ENCODE measurements at regions not wholly inside any gene's neighbourhood (a gene's known extent, or its start where the extent isn't known, plus 50 kb on each side); places are given as distances from the start of the nearest gene placed in this dataset.

GRCh38 chr1:163781146-163781545 lies 459.4 kb downstream of the NUF2 start:
- ChIA-PET POLR2A (no interaction called here), CTCF (ENCODE audit: low intra/inter-chr PET ratio) (no interaction called here)
- no peak for TF ChIP-seq RFX7 (CRISPR knock-in tag; IDR thresholded peaks at IDR 0.05)
- no peak for TF ChIP-seq CEBPG (CRISPR knock-in tag; IDR thresholded peaks at IDR 0.05)
- 0 out of 4 replicates have a peak, but pooled peaks of 1 of the 2 experiments have one; percentile 34 for TF ChIP-seq CEBPG (tag; conservative IDR thresholded peaks at IDR 0.05 in 1 of 2, IDR thresholded peaks at IDR 0.05 in 1 of 2)
- Histone ChIP-seq H3K9ac (ENCODE audit: insufficient read depth in 1 of 2, low read depth in 2 of 2, low read length in 2 of 2) (no peak overlapping the region), H3K4me2 (ENCODE audit: insufficient read depth, low read length) (no peak overlapping the region), H3K4me1 (replicated peaks in 1 of 2; ENCODE audit: control insufficient read depth in 2 of 2, insufficient read depth in 2 of 2, low read length in 2 of 2) (no peaks in the 10 kb centered on the region), H3K79me2 (ENCODE audit: control insufficient read depth, insufficient read depth, low read length) (no peaks in the 10 kb centered on the region), H3K4me3 (no peak overlapping the region), H3K9me1 (ENCODE audit: control insufficient read depth, insufficient read depth, low read length) (no peaks in the 10 kb centered on the region), H3K36me3 (ENCODE audit: control insufficient read depth, insufficient read depth, low read length) (no peaks in the 10 kb centered on the region), H4K20me1 (replicated peaks; ENCODE audit: control insufficient read depth, insufficient read depth, low read length) (no peaks in the 10 kb centered on the region), H3K9me3 (replicated peaks; ENCODE audit: control insufficient read depth, insufficient read depth, low read depth, low read length) (no peaks in the 10 kb centered on the region), H2AFZ (ENCODE audit: low read depth, low read length) (no peak overlapping the region), H3K27me3 (ENCODE audit: control insufficient read depth in 2 of 2, insufficient read depth in 2 of 2, low read length in 2 of 2) (no peaks in the 10 kb centered on the region), H3K27ac (ENCODE audit: extremely low read depth, low read depth, low read length) (no peak overlapping the region)
- ATAC-seq (no peak), DNase-seq (ENCODE audit: extremely low read depth in 1 of 4, low spot score in 3 of 4) (no peak), FAIRE-seq (no peak)
- no TSS peak for BruUV-seq (replicated peaks)
- intact Hi-C loops (cut with micrococcal nuclease) (no loop called here), in situ Hi-C loops (cut with MboI) (no loop called here)

GRCh38 chr1:163785868-163786405 lies 464.2 kb downstream of the NUF2 start:
- 3% methylated on average over 2 of the region's 2 CpGs for WGBS (ENCODE audit: insufficient coverage, low coverage, missing lambda C conversion rate)
- Histone ChIP-seq H2AFZ (ENCODE audit: low read depth, low read length) (no peak overlapping the region), H3K27me3 (ENCODE audit: control insufficient read depth in 2 of 2, insufficient read depth in 2 of 2, low read length in 2 of 2) (no peaks in the 10 kb centered on the region), H3K9me1 (ENCODE audit: control insufficient read depth, insufficient read depth, low read length) (no peaks in the 10 kb centered on the region), H3K4me2 (ENCODE audit: insufficient read depth, low read length) (no peak overlapping the region), H4K20me1 (replicated peaks; ENCODE audit: control insufficient read depth, insufficient read depth, low read length) (no peaks in the 10 kb centered on the region), H3K9ac (ENCODE audit: insufficient read depth in 1 of 2, low read depth in 2 of 2, low read length in 2 of 2) (no peak overlapping the region), H3K4me3 (no peak overlapping the region), H3K36me3 (ENCODE audit: control insufficient read depth, insufficient read depth, low read length) (no peaks in the 10 kb centered on the region), H3K9me3 (replicated peaks; ENCODE audit: control insufficient read depth, insufficient read depth, low read depth, low read length) (no peaks in the 10 kb centered on the region), H3K27ac (ENCODE audit: extremely low read depth, low read depth, low read length) (no peak overlapping the region), H3K79me2 (ENCODE audit: control insufficient read depth, insufficient read depth, low read length) (no peaks in the 10 kb centered on the region), H3K4me1 (replicated peaks in 1 of 2; ENCODE audit: control insufficient read depth in 2 of 2, insufficient read depth in 2 of 2, low read length in 2 of 2) (no peaks in the 10 kb centered on the region)
- intact Hi-C loops (cut with micrococcal nuclease) (no loop called here), in situ Hi-C loops (cut with MboI) (no loop called here)
- ATAC-seq = no peak
- ChIA-PET POLR2A (no interaction called here), CTCF (ENCODE audit: low intra/inter-chr PET ratio) (no interaction called here)
- FAIRE-seq = no peak
- TF ChIP-seq ZNF3 (CRISPR knock-in tag; IDR thresholded peaks at IDR 0.05) (no peak), PTTG1 (tag; IDR thresholded peaks at IDR 0.05; ENCODE audit: low read depth) (no peak), CBFA2T2 (conservative IDR thresholded peaks at IDR 0.05) (no peak), MXI1 (IDR thresholded peaks at IDR 0.05; ENCODE audit: low read depth, low read length) (no peak)
- no TSS peak for BruUV-seq (replicated peaks)
- no peak for DNase-seq (ENCODE audit: extremely low read depth in 1 of 4, low spot score in 3 of 4)

Data from K562 (cell line).